Left lung (tissue), 4 donors: ENCODE measurements at regions not wholly inside any gene's neighbourhood (a gene's known extent, or its start where the extent isn't known, plus 50 kb on each side); places are given as distances from the start of the nearest gene placed in this dataset.

ENCODE experiments used
- ATAC-seq: fragments of 200-7000 bp; cut with Tn5 transposase; one replicate; pipeline ENCODE4 v1.9.1; 2020; ENCODE audit warnings: moderate library complexity
- DNase-seq, 4 donors: peaks; one replicate each; pipeline ENCODE4 v3.0.0-alpha.2; 2013 to 2020
- H3K27ac ChIP-seq, 2 donors: fragments of 200-600 bp; sonication (generic) in 1 of 2; one replicate each; pipeline versions ENCODE4 v1.5.0 to v1.8.0; 2020 to 2021
- H3K27me3 ChIP-seq, 2 donors: fragments of 200-600 bp; sonication (generic) in 1 of 2; one replicate each; pipeline versions ENCODE4 v1.5.0 to v1.8.0; 2020 to 2021
- H3K36me3 ChIP-seq, 2 donors: fragments of 200-600 bp; sonication (generic) in 1 of 2; one replicate each; pipeline versions ENCODE4 v1.5.0 to v1.8.0; 2020 to 2021
- H3K4me1 ChIP-seq, 2 donors: fragments of 200-600 bp; one replicate each; pipeline ENCODE4 v1.8.0; 2021
- H3K4me3 ChIP-seq, 2 donors: fragments of 200-600 bp; sonication (generic) in 1 of 2; one replicate each; pipeline versions ENCODE4 v1.5.0 to v1.8.0; 2020 to 2021; ENCODE audit warnings: mild to moderate bottlenecking in 1 of 2
- H3K9me3 ChIP-seq, 2 donors: fragments of 200-600 bp; sonication (generic) in 1 of 2; one replicate each; pipeline versions ENCODE4 v1.5.0 to v1.8.0; 2020 to 2021
- intact Hi-C, 2 donors: fragments of 100-400 bp; cut with DNase I; formaldehyde crosslinking; loops; one replicate each; pipeline versions ENCODE4 v1.11.2 to v1.14.2; 2022
- TF ChIP-seq, protein P1 (sequence below), 2 donors: fragments of 200-600 bp; sonication (generic) in 1 of 2; IDR thresholded peaks; one replicate each; pipeline versions ENCODE4 v1.5.0 to v1.8.0; 2021; ENCODE audit warnings: antibody characterized with exemption in 2 of 2
- donor health status: DM: no; HTN: yes; CAD: no.
- donor health status: DM: no; HTN: no; CAD: no.

DNA sequence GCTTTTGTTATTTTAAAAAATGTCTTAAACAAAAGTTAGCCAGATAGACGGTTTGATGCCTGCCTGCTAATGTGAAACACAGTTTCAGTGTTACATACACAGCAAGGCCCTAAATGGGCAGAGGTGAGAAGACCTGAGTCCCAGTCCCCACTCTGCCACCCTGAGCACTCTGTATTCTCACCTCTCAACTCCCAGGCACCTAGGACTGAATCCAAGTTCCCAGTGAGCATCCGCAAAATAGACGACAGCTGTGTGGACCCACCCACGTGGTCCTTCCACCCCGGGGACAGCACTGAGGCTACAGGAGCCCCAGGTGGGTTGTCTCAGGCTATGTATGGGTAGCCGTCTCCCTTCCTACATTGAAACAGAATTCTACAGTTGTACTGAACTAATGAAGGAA lies 111.5 kb downstream of the RPL27A start:
- H3K27ac ChIP-seq: no peak overlapping the region
- ATAC-seq (no peak), DNase-seq (no peak)
- H3K9me3 ChIP-seq: no peaks in the 10 kb centered on the region
- no peaks in the 10 kb centered on the region for H3K27me3 ChIP-seq
- no peak overlapping the region for H3K4me3 ChIP-seq
- peaks cover 11 to 40% of the 10 kb centered on the region in 2 donors for H3K4me1 ChIP-seq
- intact Hi-C loops: no loop called here
- H3K36me3 ChIP-seq: no peaks in the 10 kb centered on the region
- TF ChIP-seq, protein P1, sequence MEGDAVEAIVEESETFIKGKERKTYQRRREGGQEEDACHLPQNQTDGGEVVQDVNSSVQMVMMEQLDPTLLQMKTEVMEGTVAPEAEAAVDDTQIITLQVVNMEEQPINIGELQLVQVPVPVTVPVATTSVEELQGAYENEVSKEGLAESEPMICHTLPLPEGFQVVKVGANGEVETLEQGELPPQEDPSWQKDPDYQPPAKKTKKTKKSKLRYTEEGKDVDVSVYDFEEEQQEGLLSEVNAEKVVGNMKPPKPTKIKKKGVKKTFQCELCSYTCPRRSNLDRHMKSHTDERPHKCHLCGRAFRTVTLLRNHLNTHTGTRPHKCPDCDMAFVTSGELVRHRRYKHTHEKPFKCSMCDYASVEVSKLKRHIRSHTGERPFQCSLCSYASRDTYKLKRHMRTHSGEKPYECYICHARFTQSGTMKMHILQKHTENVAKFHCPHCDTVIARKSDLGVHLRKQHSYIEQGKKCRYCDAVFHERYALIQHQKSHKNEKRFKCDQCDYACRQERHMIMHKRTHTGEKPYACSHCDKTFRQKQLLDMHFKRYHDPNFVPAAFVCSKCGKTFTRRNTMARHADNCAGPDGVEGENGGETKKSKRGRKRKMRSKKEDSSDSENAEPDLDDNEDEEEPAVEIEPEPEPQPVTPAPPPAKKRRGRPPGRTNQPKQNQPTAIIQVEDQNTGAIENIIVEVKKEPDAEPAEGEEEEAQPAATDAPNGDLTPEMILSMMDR (IDR thresholded peaks at IDR 0.05): no peak

DNA sequence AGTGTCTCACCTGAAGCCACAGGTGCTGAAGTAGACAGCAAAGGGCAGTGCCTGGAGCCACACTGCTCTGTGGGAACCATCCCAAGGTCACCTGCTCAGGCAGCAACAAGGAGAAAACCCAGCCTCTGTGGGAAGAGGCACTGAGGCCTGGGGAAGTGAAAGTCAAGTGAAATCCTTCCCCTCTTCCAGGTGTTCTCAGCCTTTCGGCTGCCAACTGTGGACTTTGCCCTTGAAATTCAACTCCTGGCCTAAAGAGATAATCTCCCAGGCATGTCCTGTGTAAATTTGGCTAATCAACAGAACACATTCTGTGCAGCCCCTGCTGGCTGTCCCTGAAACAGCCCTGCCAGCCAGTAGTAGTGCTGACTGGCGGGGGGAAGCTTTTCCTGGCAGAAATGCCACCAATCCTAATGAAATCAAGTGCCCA lies 112.1 kb downstream of the RPL27A start:
- Histone ChIP-seq H3K27me3 (no peaks in the 10 kb centered on the region), H3K4me1 (peaks cover 11 to 39% of the 10 kb centered on the region in 2 donors), H3K27ac (no peak overlapping the region), H3K9me3 (no peaks in the 10 kb centered on the region), H3K4me3 (no peak overlapping the region), H3K36me3 (no peaks in the 10 kb centered on the region)
- ATAC-seq (peak; percentile 36), DNase-seq (no peak)
- TF ChIP-seq, protein P1 (IDR thresholded peaks at IDR 0.05): peak in 1 of 2 donors; percentile 11
- intact Hi-C loops: no loop called here

DNA sequence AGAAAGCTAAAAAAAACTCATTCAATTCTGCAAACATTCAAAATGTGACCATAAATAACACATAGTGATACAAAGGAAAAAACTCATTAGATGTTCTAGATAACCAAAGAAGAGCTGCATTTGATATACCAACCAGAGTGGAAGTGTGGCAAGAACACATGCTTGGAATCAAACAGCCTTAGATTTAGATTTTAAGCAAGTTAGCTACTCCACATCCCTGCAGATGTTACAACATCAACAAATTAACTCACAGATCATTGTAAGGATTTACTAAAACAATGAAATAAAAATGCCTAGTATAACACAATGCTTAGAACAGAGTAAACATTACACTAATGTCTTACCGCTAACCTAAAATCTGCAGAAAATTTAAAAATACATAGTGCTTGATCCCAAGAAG lies 114.0 kb upstream of the AKIP1 start:
- H3K36me3 ChIP-seq: no peaks in the 10 kb centered on the region
- H3K27me3 ChIP-seq: no peaks in the 10 kb centered on the region
- TF ChIP-seq, protein P1 (IDR thresholded peaks at IDR 0.05): no peak
- intact Hi-C loops: no loop called here
- ATAC-seq (no peak), DNase-seq (no peak)
- H3K9me3 ChIP-seq: no peaks in the 10 kb centered on the region
- peaks cover 11 to 34% of the 10 kb centered on the region in 2 donors for H3K4me1 ChIP-seq
- no peak overlapping the region for H3K4me3 ChIP-seq
- no peak overlapping the region for H3K27ac ChIP-seq

DNA sequence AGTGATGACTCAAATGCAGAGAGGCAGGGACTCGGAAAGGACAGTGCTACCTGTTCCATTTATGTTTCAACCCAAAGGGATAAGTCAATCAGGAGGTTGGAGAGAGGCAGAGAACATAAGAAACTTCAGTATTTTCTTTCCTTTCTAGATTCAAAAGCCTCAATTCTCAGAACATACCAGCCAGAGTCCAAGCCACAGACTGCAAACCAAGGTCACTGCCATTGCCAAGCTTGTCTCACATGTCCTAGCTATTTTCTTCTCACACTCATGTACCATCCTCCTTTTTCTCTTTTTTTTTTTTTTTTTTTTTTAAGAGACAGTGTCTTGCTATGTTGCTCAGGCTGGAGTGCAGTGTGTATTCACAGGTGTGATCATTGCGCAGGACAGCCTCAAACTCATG lies 111.7 kb upstream of the AKIP1 start:
- Histone ChIP-seq H3K4me1 (peaks cover 0 to 33% of the 10 kb centered on the region in 2 donors), H3K9me3 (no peaks in the 10 kb centered on the region), H3K36me3 (no peaks in the 10 kb centered on the region), H3K27me3 (no peaks in the 10 kb centered on the region), H3K27ac (no peak overlapping the region), H3K4me3 (no peak overlapping the region)
- DNase-seq (no peak), ATAC-seq (no peak)
- TF ChIP-seq, protein P1 (IDR thresholded peaks at IDR 0.05): no peak
- intact Hi-C loops: no loop called here

DNA sequence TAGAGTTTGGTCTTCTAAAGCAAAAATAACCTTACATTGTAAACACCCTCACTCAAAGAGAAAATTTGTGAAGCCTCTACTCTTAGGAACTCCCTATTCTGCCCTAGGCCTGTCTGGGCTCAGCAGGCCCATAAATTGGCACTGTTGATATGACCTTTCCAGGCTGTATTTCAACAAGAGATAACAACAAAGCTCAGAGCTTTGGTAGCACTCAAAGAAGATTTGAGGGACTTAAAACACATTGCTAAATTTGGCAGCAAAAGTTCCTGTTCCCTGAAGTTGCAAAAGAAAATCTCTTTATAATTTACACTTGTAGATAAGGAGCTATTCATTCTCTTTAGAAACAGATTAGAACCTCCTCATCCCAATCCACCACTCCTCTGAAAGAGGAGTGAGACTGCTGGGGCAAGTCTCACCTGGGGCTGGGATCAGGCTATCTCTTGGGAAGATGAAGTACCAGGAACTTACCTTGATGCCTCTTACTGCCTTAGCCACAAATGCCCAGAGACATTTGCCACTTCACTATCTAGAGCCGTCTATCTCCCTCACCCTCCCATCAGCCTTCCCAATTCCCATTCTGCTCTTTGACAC lies 110.4 kb upstream of the AKIP1 start:
- ATAC-seq: no peak
- intact Hi-C loops: no loop called here
- DNase-seq: no peak
- Histone ChIP-seq H3K4me1 (peaks cover 0 to 30% of the 10 kb centered on the region in 2 donors), H3K9me3 (no peaks in the 10 kb centered on the region), H3K27ac (no peak overlapping the region), H3K36me3 (no peaks in the 10 kb centered on the region), H3K4me3 (no peak overlapping the region), H3K27me3 (no peaks in the 10 kb centered on the region)
- TF ChIP-seq, protein P1 (IDR thresholded peaks at IDR 0.05): no peak
